A673 (cell line): ENCODE measurements at regions not wholly inside any gene's neighbourhood (a gene's known extent, or its start where the extent isn't known, plus 50 kb on each side); places are given as distances from the start of the nearest gene placed in this dataset.

Source experiments
- CTCF ChIP-seq: fragments of 300-800, 200-600 bp; sonication (generic); conservative IDR thresholded peaks from 2 replicates; pipeline ENCODE4 v1.5.1; 2017; ENCODE audit warnings: low read depth, mild to moderate bottlenecking, antibody characterized with exemption, low read length, moderate library complexity, mixed read lengths
- EZH2 ChIP-seq: fragments of 200-600 bp; sonication (generic); IDR thresholded peaks from 2 replicates; pipeline ENCODE4 v1.6.1; 2017; ENCODE audit warnings: borderline replicate concordance, low read depth, mild to moderate bottlenecking, mixed read lengths, antibody characterized with exemption, low read length; ENCODE audit not compliant: poor library complexity, severe bottlenecking

GRCh38 chr7:95649546-95649945 is 53.2 kb upstream of the PDK4 start:
- TF ChIP-seq CTCF (no peak), EZH2 (no peak)
